GM19395 (cell line): ENCODE measurements at regions not wholly inside any gene's neighbourhood (a gene's known extent, or its start where the extent isn't known, plus 50 kb on each side); places are given as distances from the start of the nearest gene placed in this dataset.

Experiments
- ATAC-seq: cut with Tn5 transposase; IDR thresholded peaks from one replicate; pipeline ENCODE4 v1.9.1; 2021; ENCODE audit warnings: mild to moderate bottlenecking, moderate library complexity; ENCODE audit not compliant: unreplicated experiment

- ATAC-seq, result no peak
Observed at GRCh38 chr10:124267231-124267885, 151.4 kb downstream of the OAT start.

- ATAC-seq, result no peak
Observed at GRCh38 chr10:124266468-124267230, 152.1 kb downstream of the OAT start.

- ATAC-seq, result no peak
Observed at GRCh38 chr10:124265776-124266467, 152.8 kb downstream of the OAT start.

GRCh38 chr10:124265391-124265745 is 153.4 kb downstream of the OAT start:
- no peak for ATAC-seq

- no peak for ATAC-seq
Observed at GRCh38 chr10:124264711-124265390, 153.9 kb downstream of the OAT start.

- no peak for ATAC-seq
Observed at GRCh38 chr10:124264271-124264670, 154.5 kb downstream of the OAT start.

GRCh38 chr10:124263726-124264125 is 155.0 kb downstream of the OAT start:
- ATAC-seq, result no peak

GRCh38 chr10:124262971-124263370 is 155.8 kb downstream of the OAT start:
- no peak for ATAC-seq

- ATAC-seq, result no peak
Observed at GRCh38 chr10:124262234-124262865, 156.4 kb downstream of the OAT start.

- no peak for ATAC-seq
Observed at GRCh38 chr10:124259139-124259825, 159.4 kb downstream of the OAT start.

GRCh38 chr10:124257781-124258180 is 160.9 kb downstream of the OAT start:
- ATAC-seq, result no peak

GRCh38 chr10:124256151-124256550 is 162.6 kb downstream of the OAT start:
- no peak for ATAC-seq

- ATAC-seq, result no peak
Observed at GRCh38 chr10:124255556-124255955, 162.2 kb upstream of the CHST15 start.

- ATAC-seq, result no peak
Observed at GRCh38 chr10:124254490-124254889, 161.1 kb upstream of the CHST15 start.

- no peak for ATAC-seq
Observed at GRCh38 chr10:124253006-124253405, 159.6 kb upstream of the CHST15 start.

- ATAC-seq, result no peak
Observed at GRCh38 chr10:124252097-124252715, 158.8 kb upstream of the CHST15 start.

- ATAC-seq, result no peak
Observed at GRCh38 chr10:124251317-124252065, 158.1 kb upstream of the CHST15 start.

- no peak for ATAC-seq
Observed at GRCh38 chr10:124250506-124250905, 157.1 kb upstream of the CHST15 start.

GRCh38 chr10:124249812-124250432 is 156.5 kb upstream of the CHST15 start:
- no peak for ATAC-seq
